ENCODE measurements at regions not wholly inside any gene's neighbourhood (a gene's known extent, or its start where the extent isn't known, plus 50 kb on each side); places are given as distances from the start of the nearest gene placed in this dataset.
A peak's percentile ranks its signal among the peaks of the same experiment; 100 is the strongest.

- TF ChIP-seq MYC (IDR thresholded peaks at IDR 0.05; ENCODE audit: low read depth, low read length) (no peak), MAX (IDR thresholded peaks at IDR 0.05; ENCODE audit: low read depth, low read length) (no peak), POLR2A (IDR thresholded peaks at IDR 0.05; ENCODE audit: extremely low read depth, insufficient read length) (no peak)
- TF ChIP-seq, protein P1, sequence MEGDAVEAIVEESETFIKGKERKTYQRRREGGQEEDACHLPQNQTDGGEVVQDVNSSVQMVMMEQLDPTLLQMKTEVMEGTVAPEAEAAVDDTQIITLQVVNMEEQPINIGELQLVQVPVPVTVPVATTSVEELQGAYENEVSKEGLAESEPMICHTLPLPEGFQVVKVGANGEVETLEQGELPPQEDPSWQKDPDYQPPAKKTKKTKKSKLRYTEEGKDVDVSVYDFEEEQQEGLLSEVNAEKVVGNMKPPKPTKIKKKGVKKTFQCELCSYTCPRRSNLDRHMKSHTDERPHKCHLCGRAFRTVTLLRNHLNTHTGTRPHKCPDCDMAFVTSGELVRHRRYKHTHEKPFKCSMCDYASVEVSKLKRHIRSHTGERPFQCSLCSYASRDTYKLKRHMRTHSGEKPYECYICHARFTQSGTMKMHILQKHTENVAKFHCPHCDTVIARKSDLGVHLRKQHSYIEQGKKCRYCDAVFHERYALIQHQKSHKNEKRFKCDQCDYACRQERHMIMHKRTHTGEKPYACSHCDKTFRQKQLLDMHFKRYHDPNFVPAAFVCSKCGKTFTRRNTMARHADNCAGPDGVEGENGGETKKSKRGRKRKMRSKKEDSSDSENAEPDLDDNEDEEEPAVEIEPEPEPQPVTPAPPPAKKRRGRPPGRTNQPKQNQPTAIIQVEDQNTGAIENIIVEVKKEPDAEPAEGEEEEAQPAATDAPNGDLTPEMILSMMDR (IDR thresholded peaks at IDR 0.05; ENCODE audit: low read depth, low read length) = no peak
- H3K4me3 ChIP-seq (ENCODE audit: low read depth, low read length) = no peak overlapping the region
- no peak for DNase-seq (ENCODE audit: low read depth)
Measured at GRCh38 chr12:88325816-88326189, 183.7 kb downstream of the TMTC3 start.

DNA sequence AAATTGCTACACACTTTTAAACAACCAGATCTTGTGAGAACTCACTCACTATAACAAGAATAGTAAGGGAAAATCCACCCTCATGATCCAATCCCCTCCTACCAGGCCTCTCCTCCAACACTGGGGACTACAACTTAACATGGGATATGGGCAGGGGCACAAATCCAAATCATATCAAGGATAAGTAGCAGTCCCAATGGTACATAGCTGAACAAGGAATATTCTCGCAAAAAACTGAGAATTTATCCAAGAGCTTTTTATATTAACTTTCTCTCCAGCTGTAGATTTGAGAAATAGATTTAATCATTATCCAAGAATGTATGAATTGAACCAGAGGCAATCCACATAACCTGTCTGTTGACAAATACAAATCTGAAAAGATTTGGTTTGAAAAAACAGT, 185.2 kb downstream of the TMTC3 start:
- H3K4me3 ChIP-seq (ENCODE audit: low read depth, low read length) = no peak overlapping the region
- DNase-seq (ENCODE audit: low read depth) = no peak
- TF ChIP-seq MAX (IDR thresholded peaks at IDR 0.05; ENCODE audit: low read depth, low read length) = no peak
- TF ChIP-seq, protein P1 (IDR thresholded peaks at IDR 0.05; ENCODE audit: low read depth, low read length) = no peak
- TF ChIP-seq POLR2A (IDR thresholded peaks at IDR 0.05; ENCODE audit: extremely low read depth, insufficient read length) = no peak
- no peak for TF ChIP-seq MYC (IDR thresholded peaks at IDR 0.05; ENCODE audit: low read depth, low read length)

- H3K4me3 ChIP-seq (ENCODE audit: low read depth, low read length) = no peak overlapping the region
- no peak for TF ChIP-seq MAX (IDR thresholded peaks at IDR 0.05; ENCODE audit: low read depth, low read length)
- TF ChIP-seq, protein P1 (IDR thresholded peaks at IDR 0.05; ENCODE audit: low read depth, low read length) = no peak
- TF ChIP-seq MYC (IDR thresholded peaks at IDR 0.05; ENCODE audit: low read depth, low read length) = no peak
- TF ChIP-seq POLR2A (IDR thresholded peaks at IDR 0.05; ENCODE audit: extremely low read depth, insufficient read length) = no peak
- DNase-seq (ENCODE audit: low read depth) = peak; percentile 7
Measured at GRCh38 chr12:88328090-88328489, 186.0 kb downstream of the TMTC3 start.

- H3K4me3 ChIP-seq (ENCODE audit: low read depth, low read length) = no peak overlapping the region
- TF ChIP-seq MYC (IDR thresholded peaks at IDR 0.05; ENCODE audit: low read depth, low read length) (no peak), POLR2A (IDR thresholded peaks at IDR 0.05; ENCODE audit: extremely low read depth, insufficient read length) (no peak), MAX (IDR thresholded peaks at IDR 0.05; ENCODE audit: low read depth, low read length) (no peak)
- TF ChIP-seq, protein P1 (IDR thresholded peaks at IDR 0.05; ENCODE audit: low read depth, low read length) = no peak
- no peak for DNase-seq (ENCODE audit: low read depth)
Measured at GRCh38 chr12:88329833-88330232, 187.7 kb downstream of the TMTC3 start.

- no peak for DNase-seq (ENCODE audit: low read depth)
Measured at GRCh38 chr12:88334271-88334670, 192.2 kb downstream of the TMTC3 start.

More at GRCh38 chr12:88334271-88334670, 192.2 kb downstream of the TMTC3 start:
- H3K4me3 ChIP-seq (ENCODE audit: low read depth, low read length) = no peak overlapping the region
- TF ChIP-seq, protein P1 (IDR thresholded peaks at IDR 0.05; ENCODE audit: low read depth, low read length) = no peak
- TF ChIP-seq MAX (IDR thresholded peaks at IDR 0.05; ENCODE audit: low read depth, low read length) (no peak), POLR2A (IDR thresholded peaks at IDR 0.05; ENCODE audit: extremely low read depth, insufficient read length) (no peak), MYC (IDR thresholded peaks at IDR 0.05; ENCODE audit: low read depth, low read length) (no peak)
